Ovary (tissue), 3 donors: ENCODE measurements at regions not wholly inside any gene's neighbourhood (a gene's known extent, or its start where the extent isn't known, plus 50 kb on each side); places are given as distances from the start of the nearest gene placed in this dataset.

Source experiments
- EP300 ChIP-seq: sonication (generic); formaldehyde crosslinking; IDR thresholded peaks from one replicate; pipeline ENCODE4 v1.6.1; 2017; ENCODE audit warnings: antibody characterized with exemption
- POLR2A ChIP-seq: fragments of 450-650 bp; IDR thresholded peaks from one replicate; pipeline ENCODE4 v1.6.1; 2017; ENCODE audit warnings: antibody characterized with exemption, mild to moderate bottlenecking, moderate library complexity
- TF ChIP-seq, protein P1 (sequence below), 3 donors: fragments of 450-650 bp in 2 of 3; fragments of 200-600 bp in 1 of 3; IDR thresholded peaks; one replicate each; pipeline versions ENCODE4 v1.5.1 to v1.8.0; 2016 to 2022; ENCODE audit warnings: antibody characterized with exemption in 3 of 3, mild to moderate bottlenecking in 1 of 3
- donor health status: DM: no; HTN: no; CAD: no.

GRCh38 chr20:52880997-52881396 is 91.2 kb upstream of the TSHZ2 start:
- TF ChIP-seq, protein P1, sequence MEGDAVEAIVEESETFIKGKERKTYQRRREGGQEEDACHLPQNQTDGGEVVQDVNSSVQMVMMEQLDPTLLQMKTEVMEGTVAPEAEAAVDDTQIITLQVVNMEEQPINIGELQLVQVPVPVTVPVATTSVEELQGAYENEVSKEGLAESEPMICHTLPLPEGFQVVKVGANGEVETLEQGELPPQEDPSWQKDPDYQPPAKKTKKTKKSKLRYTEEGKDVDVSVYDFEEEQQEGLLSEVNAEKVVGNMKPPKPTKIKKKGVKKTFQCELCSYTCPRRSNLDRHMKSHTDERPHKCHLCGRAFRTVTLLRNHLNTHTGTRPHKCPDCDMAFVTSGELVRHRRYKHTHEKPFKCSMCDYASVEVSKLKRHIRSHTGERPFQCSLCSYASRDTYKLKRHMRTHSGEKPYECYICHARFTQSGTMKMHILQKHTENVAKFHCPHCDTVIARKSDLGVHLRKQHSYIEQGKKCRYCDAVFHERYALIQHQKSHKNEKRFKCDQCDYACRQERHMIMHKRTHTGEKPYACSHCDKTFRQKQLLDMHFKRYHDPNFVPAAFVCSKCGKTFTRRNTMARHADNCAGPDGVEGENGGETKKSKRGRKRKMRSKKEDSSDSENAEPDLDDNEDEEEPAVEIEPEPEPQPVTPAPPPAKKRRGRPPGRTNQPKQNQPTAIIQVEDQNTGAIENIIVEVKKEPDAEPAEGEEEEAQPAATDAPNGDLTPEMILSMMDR (IDR thresholded peaks at IDR 0.05), result no peak
- TF ChIP-seq POLR2A, result no peak
- no peak for TF ChIP-seq EP300
